Esophagus squamous epithelium (tissue), 5 donors: ENCODE measurements at regions not wholly inside any gene's neighbourhood (a gene's known extent, or its start where the extent isn't known, plus 50 kb on each side); places are given as distances from the start of the nearest gene placed in this dataset.

Experiments used
- DNase-seq: peaks from one replicate; lab custom pipeline; 2025; lab: John Stamatoyannopoulos, UW
- H3K27ac ChIP-seq, 4 donors: fragments of 200-600 bp; sonication (generic); one replicate each; pipeline ENCODE4 v1.5.1; 2016 to 2019; ENCODE audit warnings: mild to moderate bottlenecking in 1 of 4
- H3K27me3 ChIP-seq, 4 donors: fragments of 200-600 bp; sonication (generic); 1 replicate in 3 of 4; 2 replicates in 1 of 4; pipeline versions ENCODE4 v1.5.1 to v1.6.0; 2017 to 2021; ENCODE audit warnings: antibody characterized with exemption in 1 of 4
- H3K36me3 ChIP-seq, 3 donors: fragments of 200-600 bp; sonication (generic); one replicate each; pipeline ENCODE4 v1.5.1; 2016 to 2019
- H3K4me1 ChIP-seq, 3 donors: fragments of 200-600 bp; sonication (generic); one replicate each; pipeline ENCODE4 v1.5.1; 2017 to 2019
- H3K4me3 ChIP-seq, 4 donors: fragments of 200-600 bp; sonication (generic); 1 replicate in 3 of 4; 2 replicates in 1 of 4; pipeline ENCODE4 v1.5.1; 2016 to 2019; ENCODE audit warnings: mild to moderate bottlenecking in 2 of 4, moderate library complexity in 1 of 4
- H3K9me3 ChIP-seq, 3 donors: fragments of 200-600 bp; sonication (generic); one replicate each; pipeline ENCODE4 v1.5.1; 2016 to 2019
- POLR2A ChIP-seq, 4 donors: fragments of 450-650 bp; IDR thresholded peaks; one replicate each; pipeline ENCODE4 v1.6.1; 2017; ENCODE audit warnings: antibody characterized with exemption in 4 of 4, mild to moderate bottlenecking in 4 of 4, moderate library complexity in 3 of 4
- WGBS, 2 donors: methylation state at CpG; one replicate each; pipeline ENCODE4 v1.1.5; 2018; 5-methylcytosine and 5-hydroxymethylcytosine counted together
- intact Hi-C: fragments of 100-400 bp; cut with DNase I; formaldehyde crosslinking; loops from one replicate; pipeline ENCODE4 v1.15.0; 2022
- TF ChIP-seq, protein P1 (sequence below), 6 experiments: fragments of 450-650 bp in 4 of 6; fragments of 200-600 bp in 2 of 6; sonication (generic) in 2 of 6; IDR thresholded peaks; one replicate each; pipeline ENCODE4 v1.5.1; 2016 to 2019; ENCODE audit warnings: antibody characterized with exemption in 6 of 6, mild to moderate bottlenecking in 4 of 6, moderate library complexity in 4 of 6
- donor health status: DM: yes; HTN: yes; CAD: no.

DNA sequence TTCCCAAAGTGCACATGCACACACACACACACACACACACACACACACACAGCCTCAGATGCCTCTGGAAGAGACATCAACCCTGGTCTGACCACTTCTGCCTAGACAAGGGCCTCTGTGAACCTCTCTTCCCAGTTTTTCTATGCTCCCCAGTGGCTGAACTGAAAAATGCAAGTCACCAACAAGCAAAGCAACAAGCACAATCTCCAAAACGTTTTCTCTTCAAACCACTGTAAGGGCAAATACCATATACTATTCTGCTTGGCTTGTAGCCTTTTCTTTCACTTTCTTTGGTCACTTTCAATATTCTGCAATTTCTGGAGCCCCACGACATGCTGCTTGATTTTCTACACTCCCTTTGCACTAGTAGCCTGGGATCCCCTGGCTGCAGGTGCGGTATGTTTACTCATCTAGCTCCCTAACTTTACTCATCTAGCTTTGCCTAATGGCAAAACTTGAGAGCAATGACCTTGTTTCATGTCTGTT, 121.4 kb upstream of the DST start:
- no peaks in the 10 kb centered on the region for H3K27me3 ChIP-seq
- no peak overlapping the region for H3K4me3 ChIP-seq
- intact Hi-C loops, result loop anchor here (10.0 kb wide), 1 partner anchor 49 kb away; no protein-coding TSS in a partner anchor
- no peaks in the 10 kb centered on the region for H3K36me3 ChIP-seq
- TF ChIP-seq, protein P1, sequence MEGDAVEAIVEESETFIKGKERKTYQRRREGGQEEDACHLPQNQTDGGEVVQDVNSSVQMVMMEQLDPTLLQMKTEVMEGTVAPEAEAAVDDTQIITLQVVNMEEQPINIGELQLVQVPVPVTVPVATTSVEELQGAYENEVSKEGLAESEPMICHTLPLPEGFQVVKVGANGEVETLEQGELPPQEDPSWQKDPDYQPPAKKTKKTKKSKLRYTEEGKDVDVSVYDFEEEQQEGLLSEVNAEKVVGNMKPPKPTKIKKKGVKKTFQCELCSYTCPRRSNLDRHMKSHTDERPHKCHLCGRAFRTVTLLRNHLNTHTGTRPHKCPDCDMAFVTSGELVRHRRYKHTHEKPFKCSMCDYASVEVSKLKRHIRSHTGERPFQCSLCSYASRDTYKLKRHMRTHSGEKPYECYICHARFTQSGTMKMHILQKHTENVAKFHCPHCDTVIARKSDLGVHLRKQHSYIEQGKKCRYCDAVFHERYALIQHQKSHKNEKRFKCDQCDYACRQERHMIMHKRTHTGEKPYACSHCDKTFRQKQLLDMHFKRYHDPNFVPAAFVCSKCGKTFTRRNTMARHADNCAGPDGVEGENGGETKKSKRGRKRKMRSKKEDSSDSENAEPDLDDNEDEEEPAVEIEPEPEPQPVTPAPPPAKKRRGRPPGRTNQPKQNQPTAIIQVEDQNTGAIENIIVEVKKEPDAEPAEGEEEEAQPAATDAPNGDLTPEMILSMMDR (IDR thresholded peaks at IDR 0.05), result peak in 2 of 6 experiments; percentile 30 to 53
- no peak for TF ChIP-seq POLR2A (IDR thresholded peaks at IDR 0.05)
- H3K4me1 ChIP-seq, result peaks cover 0 to 17% (median 4%) of the 10 kb centered on the region in 3 donors
- 37 to 41% methylated on average over 3 of the region's 3 CpGs for WGBS, 2 donors
- DNase-seq, result no peak
- H3K9me3 ChIP-seq, result no peaks in the 10 kb centered on the region
- no peak overlapping the region for H3K27ac ChIP-seq

DNA sequence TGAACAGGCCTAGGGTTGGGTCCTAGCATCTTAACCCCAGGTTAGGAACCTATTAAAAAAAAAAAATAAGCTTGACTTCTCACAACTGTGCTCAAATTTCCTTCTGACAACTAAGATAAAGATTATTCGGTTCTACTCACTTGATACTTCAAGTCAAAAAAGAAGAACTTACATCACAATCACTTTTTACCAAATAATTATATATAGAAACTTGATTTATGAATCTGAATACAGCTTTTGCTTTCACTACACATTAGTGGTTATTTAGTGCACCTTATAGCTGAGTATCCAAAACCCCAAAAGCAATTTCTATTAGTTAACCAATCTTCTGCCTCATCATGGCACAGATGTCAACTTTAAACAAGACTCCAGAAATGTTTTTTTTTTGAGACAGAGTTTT, 119.0 kb upstream of the DST start:
- WGBS, 2 donors, result 80 to 87% methylated on average over 1 of the region's 1 CpG
- no peaks in the 10 kb centered on the region for H3K27me3 ChIP-seq
- intact Hi-C loops, result loop anchor here (10.0 kb wide), 1 partner anchor 47 kb away; no protein-coding TSS in a partner anchor
- no peak for DNase-seq
- no peaks in the 10 kb centered on the region for H3K9me3 ChIP-seq
- no peak overlapping the region for H3K4me3 ChIP-seq
- no peak for TF ChIP-seq POLR2A (IDR thresholded peaks at IDR 0.05)
- TF ChIP-seq, protein P1 (IDR thresholded peaks at IDR 0.05), result no peak
- H3K4me1 ChIP-seq, result peaks cover 0 to 35% (median 16%) of the 10 kb centered on the region in 3 donors
- H3K27ac ChIP-seq, result no peak overlapping the region
- no peaks in the 10 kb centered on the region for H3K36me3 ChIP-seq

DNA sequence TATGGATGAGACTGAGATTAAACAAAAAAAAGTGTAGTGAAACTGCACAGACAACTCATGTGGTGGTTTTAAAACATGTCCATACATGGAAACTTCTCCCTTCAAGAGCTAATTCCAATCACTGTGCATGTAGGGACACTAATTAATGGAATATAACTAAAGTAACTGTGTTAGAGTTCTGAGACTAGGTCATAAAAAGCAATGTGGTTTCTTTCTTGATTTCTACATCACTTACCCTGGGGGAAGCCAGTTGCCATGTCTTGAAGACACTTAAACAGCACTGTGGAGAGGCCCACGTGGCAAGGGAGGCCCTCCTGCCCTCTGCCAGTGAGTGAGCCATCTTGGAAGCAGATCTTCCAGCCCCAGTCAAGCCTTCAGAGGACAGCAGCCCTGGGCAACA, 118.2 kb upstream of the DST start:
- Histone ChIP-seq H3K27me3 (no peaks in the 10 kb centered on the region), H3K36me3 (no peaks in the 10 kb centered on the region), H3K4me1 (peaks cover 0 to 43% (median 24%) of the 10 kb centered on the region in 3 donors), H3K27ac (no peak overlapping the region), H3K9me3 (no peaks in the 10 kb centered on the region), H3K4me3 (no peak overlapping the region)
- DNase-seq, result no peak
- WGBS, 2 donors, result 14 to 20% methylated on average over 1 of the region's 1 CpG
- TF ChIP-seq POLR2A (IDR thresholded peaks at IDR 0.05), result no peak
- TF ChIP-seq, protein P1 (IDR thresholded peaks at IDR 0.05), result no peak
- intact Hi-C loops, result loop anchor here (10.0 kb wide), 1 partner anchor 46 kb away; no protein-coding TSS in a partner anchor

DNA sequence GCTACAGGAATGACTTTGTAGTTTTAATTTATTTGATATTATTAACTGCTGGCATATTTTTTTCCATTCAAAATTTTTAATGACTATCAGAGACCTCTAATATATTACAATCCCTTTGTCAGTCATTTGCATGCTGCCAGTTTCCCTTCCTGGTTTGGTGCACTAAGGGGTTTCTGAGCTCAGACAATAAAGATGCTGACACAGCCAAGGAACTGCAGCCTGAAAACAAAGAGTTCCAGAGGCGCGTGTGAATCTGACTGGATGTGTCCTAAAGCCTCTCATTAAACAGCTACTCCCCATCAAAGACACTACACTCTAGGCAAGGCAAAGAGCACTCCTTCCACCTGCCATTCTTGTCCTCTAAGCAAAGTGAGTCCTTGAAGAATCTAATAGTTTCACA, 116.8 kb upstream of the DST start:
- no peak overlapping the region for H3K27ac ChIP-seq
- H3K4me1 ChIP-seq, result peaks cover 0 to 42% (median 24%) of the 10 kb centered on the region in 3 donors
- TF ChIP-seq, protein P1 (IDR thresholded peaks at IDR 0.05), result no peak
- TF ChIP-seq POLR2A (IDR thresholded peaks at IDR 0.05), result no peak
- no peaks in the 10 kb centered on the region for H3K36me3 ChIP-seq
- WGBS, 2 donors, result 50 to 73% methylated on average over 2 of the region's 2 CpGs
- intact Hi-C loops, result no loop called here
- no peak for DNase-seq
- H3K27me3 ChIP-seq, result no peaks in the 10 kb centered on the region
- H3K9me3 ChIP-seq, result no peaks in the 10 kb centered on the region
- H3K4me3 ChIP-seq, result no peak overlapping the region

DNA sequence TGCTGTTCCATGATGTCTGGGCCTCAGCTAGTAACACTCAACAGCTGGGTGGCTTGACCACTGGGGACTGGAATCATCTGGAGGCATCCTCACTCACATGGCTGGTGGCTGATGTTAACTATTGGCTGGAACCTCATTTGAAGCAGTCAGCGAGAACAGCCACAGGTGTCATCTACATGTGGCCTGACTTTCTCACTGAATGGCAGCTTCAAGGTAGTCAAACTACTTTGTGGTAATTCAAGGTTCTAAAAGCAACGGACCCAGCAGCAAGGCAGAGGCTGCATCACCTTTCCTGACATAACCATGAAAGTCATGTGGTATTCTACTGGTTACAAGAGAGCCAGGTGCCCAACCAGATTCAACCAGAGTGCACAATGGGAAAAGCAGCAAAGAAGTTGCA, 115.9 kb upstream of the DST start:
- DNase-seq, result no peak
- H3K27ac ChIP-seq, result no peak overlapping the region
- intact Hi-C loops, result no loop called here
- no peak overlapping the region for H3K4me3 ChIP-seq
- no peaks in the 10 kb centered on the region for H3K9me3 ChIP-seq
- peaks cover 0 to 33% (median 20%) of the 10 kb centered on the region in 3 donors for H3K4me1 ChIP-seq
- TF ChIP-seq, protein P1 (IDR thresholded peaks at IDR 0.05), result no peak
- no peak for TF ChIP-seq POLR2A (IDR thresholded peaks at IDR 0.05)
- no peaks in the 10 kb centered on the region for H3K36me3 ChIP-seq
- no peaks in the 10 kb centered on the region for H3K27me3 ChIP-seq
- 80 to 100% methylated on average over 1 of the region's 2 CpGs for WGBS, 2 donors
